Hepatocyte (in vitro differentiated cells): ENCODE measurements at regions not wholly inside any gene's neighbourhood (a gene's known extent, or its start where the extent isn't known, plus 50 kb on each side); places are given as distances from the start of the nearest gene placed in this dataset.

Experiments
- CTCF ChIP-seq: fragments of 200-600 bp; sonication (generic); IDR thresholded peaks from 2 replicates; pipeline ENCODE4 v1.5.1; 2016; ENCODE audit warnings: antibody characterized with exemption, mild to moderate bottlenecking; ENCODE audit not compliant: poor library complexity
- EZH2 ChIP-seq: fragments of 200-600 bp; sonication (generic); IDR thresholded peaks from 2 replicates; pipeline ENCODE4 v1.6.1; 2016; ENCODE audit warnings: antibody characterized with exemption, mild to moderate bottlenecking, borderline replicate concordance

GRCh38 chr12:105524961-105525360, 194.5 kb downstream of the C12orf75 start:
- TF ChIP-seq CTCF (no peak), EZH2 (no peak)
